ENCODE measurements at regions not wholly inside any gene's neighbourhood (a gene's known extent, or its start where the extent isn't known, plus 50 kb on each side); places are given as distances from the start of the nearest gene placed in this dataset.

DNA sequence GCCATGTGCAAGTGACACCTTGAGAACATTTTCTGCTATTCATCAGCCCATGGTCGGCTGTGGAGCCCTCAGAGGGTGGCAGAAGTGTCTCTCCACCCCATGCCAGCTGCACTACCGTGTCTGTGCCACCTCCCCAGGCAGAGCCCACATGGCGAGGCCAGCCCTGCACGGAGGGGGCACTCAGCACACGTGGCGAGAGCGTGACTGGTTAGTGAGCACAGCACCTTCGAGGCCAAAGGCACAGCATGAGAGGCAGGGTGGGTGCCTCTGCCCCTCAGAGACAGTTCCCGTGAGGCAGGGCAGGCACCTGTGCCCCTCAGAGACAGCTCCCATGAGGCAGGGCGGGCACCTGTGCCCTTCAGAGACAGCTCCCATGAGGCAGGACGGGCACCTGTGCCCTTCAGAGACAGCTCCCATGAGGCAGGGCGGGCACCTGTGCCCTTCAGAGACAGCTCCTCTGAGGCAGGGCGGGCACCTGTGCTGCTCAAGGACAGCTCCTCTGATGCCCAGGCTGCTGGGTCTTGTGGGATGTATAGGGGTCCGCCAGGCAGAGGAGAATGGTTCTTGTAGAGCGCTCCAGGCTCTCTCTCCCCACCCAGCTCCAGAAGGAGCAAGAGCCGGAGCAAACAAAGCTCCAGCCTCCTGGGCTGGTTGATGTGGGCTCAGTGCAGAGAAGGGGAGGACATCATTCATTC, 179.8 kb upstream of the PPP1R26 start:
- TF ChIP-seq POLR2AphosphoS5 (IDR thresholded peaks at IDR 0.05): no peak
- TF ChIP-seq, protein P1, sequence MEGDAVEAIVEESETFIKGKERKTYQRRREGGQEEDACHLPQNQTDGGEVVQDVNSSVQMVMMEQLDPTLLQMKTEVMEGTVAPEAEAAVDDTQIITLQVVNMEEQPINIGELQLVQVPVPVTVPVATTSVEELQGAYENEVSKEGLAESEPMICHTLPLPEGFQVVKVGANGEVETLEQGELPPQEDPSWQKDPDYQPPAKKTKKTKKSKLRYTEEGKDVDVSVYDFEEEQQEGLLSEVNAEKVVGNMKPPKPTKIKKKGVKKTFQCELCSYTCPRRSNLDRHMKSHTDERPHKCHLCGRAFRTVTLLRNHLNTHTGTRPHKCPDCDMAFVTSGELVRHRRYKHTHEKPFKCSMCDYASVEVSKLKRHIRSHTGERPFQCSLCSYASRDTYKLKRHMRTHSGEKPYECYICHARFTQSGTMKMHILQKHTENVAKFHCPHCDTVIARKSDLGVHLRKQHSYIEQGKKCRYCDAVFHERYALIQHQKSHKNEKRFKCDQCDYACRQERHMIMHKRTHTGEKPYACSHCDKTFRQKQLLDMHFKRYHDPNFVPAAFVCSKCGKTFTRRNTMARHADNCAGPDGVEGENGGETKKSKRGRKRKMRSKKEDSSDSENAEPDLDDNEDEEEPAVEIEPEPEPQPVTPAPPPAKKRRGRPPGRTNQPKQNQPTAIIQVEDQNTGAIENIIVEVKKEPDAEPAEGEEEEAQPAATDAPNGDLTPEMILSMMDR (IDR thresholded peaks at IDR 0.05; ENCODE audit: poor library complexity, severe bottlenecking): no peak
- no peak for TF ChIP-seq SMC3 (conservative IDR thresholded peaks at IDR 0.05; ENCODE audit: poor library complexity)
- no peak for TF ChIP-seq EP300 (conservative IDR thresholded peaks at IDR 0.05; ENCODE audit: poor library complexity, severe bottlenecking)
- TF ChIP-seq EZH2 (IDR thresholded peaks at IDR 0.05; ENCODE audit: borderline replicate concordance, insufficient read depth, low read length, poor library complexity, severe bottlenecking): no peak
- no peak for TF ChIP-seq TAF1 (IDR thresholded peaks at IDR 0.05; ENCODE audit: low read depth)
- TF ChIP-seq MXI1 (conservative IDR thresholded peaks at IDR 0.05; ENCODE audit: poor library complexity, severe bottlenecking): no peak
- no peak for TF ChIP-seq REST (IDR thresholded peaks at IDR 0.05; ENCODE audit: borderline replicate concordance)
- no peak for TF ChIP-seq RAD21 (conservative IDR thresholded peaks at IDR 0.05)
- no peak overlapping the region for H3K9ac ChIP-seq (ENCODE audit: low read length)
- no peak overlapping the region for H3K27ac ChIP-seq (ENCODE audit: low read length)
- H3K79me2 ChIP-seq (replicated peaks; ENCODE audit: insufficient read depth, low read length): no peaks in the 10 kb centered on the region
- no peak overlapping the region for H3K4me2 ChIP-seq (ENCODE audit: low read length)
- no peak overlapping the region for H2AFZ ChIP-seq (ENCODE audit: low read depth, low read length)
- H4K20me1 ChIP-seq (ENCODE audit: insufficient read depth): no peaks in the 10 kb centered on the region
- H3K27me3 ChIP-seq (ENCODE audit: insufficient read depth, low read depth, low read length): no peaks in the 10 kb centered on the region
- no peaks in the 10 kb centered on the region for H3K9me3 ChIP-seq (ENCODE audit: low read length)
- no peaks in the 10 kb centered on the region for H3K36me3 ChIP-seq (ENCODE audit: insufficient read depth, low read length)
- H3K4me3 ChIP-seq (ENCODE audit: low read length): no peak overlapping the region
- no peaks in the 10 kb centered on the region for H3F3A ChIP-seq (ENCODE audit: insufficient read depth, low read length, poor library complexity, severe bottlenecking)
- H3K9me2 ChIP-seq (ENCODE audit: insufficient read depth, low read length): no peaks in the 10 kb centered on the region

GRCh38 chr9:135300346-135301141, 179.0 kb upstream of the PPP1R26 start:
- no peak overlapping the region for H2AFZ ChIP-seq (ENCODE audit: low read depth, low read length)
- H4K20me1 ChIP-seq (ENCODE audit: insufficient read depth): no peaks in the 10 kb centered on the region
- H3K36me3 ChIP-seq (ENCODE audit: insufficient read depth, low read length): no peaks in the 10 kb centered on the region
- no peak overlapping the region for H3K4me2 ChIP-seq (ENCODE audit: low read length)
- H3K9ac ChIP-seq (ENCODE audit: low read length): no peak overlapping the region
- H3K9me3 ChIP-seq (ENCODE audit: low read length): no peaks in the 10 kb centered on the region
- no peaks in the 10 kb centered on the region for H3F3A ChIP-seq (ENCODE audit: insufficient read depth, low read length, poor library complexity, severe bottlenecking)
- H3K9me2 ChIP-seq (ENCODE audit: insufficient read depth, low read length): no peaks in the 10 kb centered on the region
- no peak overlapping the region for H3K4me3 ChIP-seq (ENCODE audit: low read length)
- no peaks in the 10 kb centered on the region for H3K79me2 ChIP-seq (replicated peaks; ENCODE audit: insufficient read depth, low read length)
- no peak for TF ChIP-seq REST (IDR thresholded peaks at IDR 0.05; ENCODE audit: borderline replicate concordance)
- no peak for TF ChIP-seq RAD21 (conservative IDR thresholded peaks at IDR 0.05)
- TF ChIP-seq, protein P1 (IDR thresholded peaks at IDR 0.05; ENCODE audit: poor library complexity, severe bottlenecking): no peak
- TF ChIP-seq EP300 (conservative IDR thresholded peaks at IDR 0.05; ENCODE audit: poor library complexity, severe bottlenecking): no peak
- TF ChIP-seq EZH2 (IDR thresholded peaks at IDR 0.05; ENCODE audit: borderline replicate concordance, insufficient read depth, low read length, poor library complexity, severe bottlenecking): no peak
- no peak for TF ChIP-seq SMC3 (conservative IDR thresholded peaks at IDR 0.05; ENCODE audit: poor library complexity)
- TF ChIP-seq POLR2AphosphoS5 (IDR thresholded peaks at IDR 0.05): no peak
- no peaks in the 10 kb centered on the region for H3K27me3 ChIP-seq (ENCODE audit: insufficient read depth, low read depth, low read length)
- H3K27ac ChIP-seq (ENCODE audit: low read length): no peak overlapping the region
